ENCODE measurements at regions not wholly inside any gene's neighbourhood (a gene's known extent, or its start where the extent isn't known, plus 50 kb on each side); places are given as distances from the start of the nearest gene placed in this dataset.

DNA sequence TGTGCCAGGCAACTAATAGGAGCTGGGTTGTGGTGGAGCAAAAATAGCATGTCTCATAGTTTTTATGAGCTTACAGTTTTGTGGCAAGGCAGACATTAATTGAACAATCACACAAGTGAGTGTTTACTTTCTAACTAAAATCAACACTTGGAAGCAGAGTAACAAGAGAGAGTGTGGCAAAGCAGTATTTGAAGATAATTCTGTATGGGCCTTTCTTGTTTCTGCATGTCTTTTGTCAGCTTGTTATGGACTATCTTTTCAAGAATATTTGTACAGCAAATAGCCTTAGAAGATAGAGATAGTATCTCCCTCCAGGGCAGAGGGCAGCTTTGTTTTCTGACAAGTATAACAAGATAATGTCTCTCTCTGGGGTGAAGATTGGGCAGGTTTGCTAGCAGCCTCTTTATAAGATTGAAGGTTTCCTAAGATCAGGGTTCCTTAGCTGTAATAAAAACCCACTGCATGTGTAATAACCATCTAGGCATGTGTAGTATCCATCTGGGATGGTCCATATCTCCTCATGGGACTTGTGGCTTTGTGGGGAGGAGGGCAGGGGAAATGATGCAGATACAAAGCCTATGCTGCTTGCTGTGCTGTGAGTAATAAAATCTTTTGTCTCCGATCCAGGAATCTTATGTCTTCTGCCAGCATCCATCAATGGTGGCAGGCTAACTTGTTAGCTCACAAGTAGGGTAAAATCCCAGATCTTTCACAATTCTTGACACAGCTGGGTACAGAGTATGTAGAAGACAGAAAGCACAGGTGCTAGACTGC is 479.9 kb downstream of the KDM4C start:
- H3K4me3 ChIP-seq (ENCODE audit: low read depth, low read length), result no peak overlapping the region
- TF ChIP-seq, protein P1, sequence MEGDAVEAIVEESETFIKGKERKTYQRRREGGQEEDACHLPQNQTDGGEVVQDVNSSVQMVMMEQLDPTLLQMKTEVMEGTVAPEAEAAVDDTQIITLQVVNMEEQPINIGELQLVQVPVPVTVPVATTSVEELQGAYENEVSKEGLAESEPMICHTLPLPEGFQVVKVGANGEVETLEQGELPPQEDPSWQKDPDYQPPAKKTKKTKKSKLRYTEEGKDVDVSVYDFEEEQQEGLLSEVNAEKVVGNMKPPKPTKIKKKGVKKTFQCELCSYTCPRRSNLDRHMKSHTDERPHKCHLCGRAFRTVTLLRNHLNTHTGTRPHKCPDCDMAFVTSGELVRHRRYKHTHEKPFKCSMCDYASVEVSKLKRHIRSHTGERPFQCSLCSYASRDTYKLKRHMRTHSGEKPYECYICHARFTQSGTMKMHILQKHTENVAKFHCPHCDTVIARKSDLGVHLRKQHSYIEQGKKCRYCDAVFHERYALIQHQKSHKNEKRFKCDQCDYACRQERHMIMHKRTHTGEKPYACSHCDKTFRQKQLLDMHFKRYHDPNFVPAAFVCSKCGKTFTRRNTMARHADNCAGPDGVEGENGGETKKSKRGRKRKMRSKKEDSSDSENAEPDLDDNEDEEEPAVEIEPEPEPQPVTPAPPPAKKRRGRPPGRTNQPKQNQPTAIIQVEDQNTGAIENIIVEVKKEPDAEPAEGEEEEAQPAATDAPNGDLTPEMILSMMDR (IDR thresholded peaks at IDR 0.05; ENCODE audit: low read depth, low read length, missing control alignments), result no peak
- DNase-seq (ENCODE audit: low read depth), result no peak

DNA sequence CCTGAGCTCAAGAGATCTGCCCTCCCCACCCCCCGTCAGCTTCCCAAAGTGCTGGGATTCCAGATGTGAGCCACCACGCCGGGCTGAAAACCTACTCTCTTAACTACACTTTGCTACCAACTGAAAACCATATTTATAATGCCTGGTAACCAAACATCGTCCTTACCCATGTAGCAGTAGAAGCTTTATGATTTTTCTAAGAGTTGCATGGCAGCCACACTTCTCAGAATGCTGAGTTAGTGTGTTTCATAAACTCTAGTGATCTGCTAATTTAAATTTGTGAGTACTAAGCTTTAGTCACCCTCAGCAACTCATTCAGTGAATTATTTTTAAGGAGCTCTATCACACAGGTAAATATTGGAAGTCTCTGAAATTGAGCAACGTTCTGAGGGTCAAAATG is 478.4 kb downstream of the KDM4C start:
- TF ChIP-seq, protein P1 (IDR thresholded peaks at IDR 0.05; ENCODE audit: low read depth, low read length, missing control alignments), result no peak
- no peak for DNase-seq (ENCODE audit: low read depth)
- no peak overlapping the region for H3K4me3 ChIP-seq (ENCODE audit: low read depth, low read length)

DNA sequence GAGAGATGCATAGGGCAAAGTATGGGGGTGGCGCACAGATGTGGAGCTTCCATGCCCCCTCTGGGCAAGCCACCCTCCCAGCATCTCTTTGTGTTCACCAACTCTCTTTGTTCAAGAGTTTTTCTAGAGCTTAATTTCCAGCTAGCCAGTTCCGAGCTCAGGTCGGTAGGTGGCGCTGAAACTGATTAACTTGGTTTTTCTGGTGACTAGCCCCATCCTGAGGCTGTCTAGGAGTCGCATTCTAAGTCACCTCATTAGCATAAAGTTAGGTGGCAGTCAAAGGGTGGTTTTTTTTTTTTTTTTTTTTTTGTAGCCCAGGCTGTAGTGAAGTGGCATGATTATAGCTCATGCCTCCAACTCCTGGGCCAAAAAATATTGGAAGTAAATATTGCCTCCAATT is 476.4 kb downstream of the KDM4C start:
- no peak overlapping the region for H3K4me3 ChIP-seq (ENCODE audit: low read depth, low read length)
- TF ChIP-seq, protein P1 (IDR thresholded peaks at IDR 0.05; ENCODE audit: low read depth, low read length, missing control alignments), result peak; percentile 67
- no peak for DNase-seq (ENCODE audit: low read depth)

DNA sequence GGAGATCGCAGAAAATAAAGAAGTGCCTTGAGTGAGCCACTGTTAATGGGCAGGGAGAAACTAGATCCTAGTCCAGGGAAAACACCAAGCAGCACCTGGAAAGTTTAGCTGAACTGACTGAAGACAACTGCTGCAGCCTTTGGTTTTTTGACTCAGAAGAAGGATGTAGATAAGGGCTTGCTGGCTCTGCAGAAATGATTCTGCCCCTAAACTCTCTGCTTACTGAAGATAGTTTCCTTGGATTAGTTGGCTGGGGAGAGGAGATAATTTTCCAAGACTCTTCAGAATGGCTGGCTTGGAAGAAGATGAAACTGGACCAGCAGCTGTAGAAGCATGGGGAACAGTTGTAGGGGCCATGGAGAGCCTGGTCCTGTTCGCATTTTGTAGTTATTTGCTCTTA is 471.8 kb downstream of the KDM4C start:
- DNase-seq (ENCODE audit: low read depth), result no peak
- TF ChIP-seq, protein P1 (IDR thresholded peaks at IDR 0.05; ENCODE audit: low read depth, low read length, missing control alignments), result no peak
- no peak overlapping the region for H3K4me3 ChIP-seq (ENCODE audit: low read depth, low read length)

GRCh38 chr9:7228726-7229125 is 471.0 kb downstream of the KDM4C start:
- no peak overlapping the region for H3K4me3 ChIP-seq (ENCODE audit: low read depth, low read length)
- DNase-seq (ENCODE audit: low read depth), result no peak
- TF ChIP-seq, protein P1 (IDR thresholded peaks at IDR 0.05; ENCODE audit: low read depth, low read length, missing control alignments), result no peak

- TF ChIP-seq, protein P1 (IDR thresholded peaks at IDR 0.05; ENCODE audit: low read depth, low read length, missing control alignments), result no peak
- DNase-seq (ENCODE audit: low read depth), result no peak
- H3K4me3 ChIP-seq (ENCODE audit: low read depth, low read length), result no peak overlapping the region
These were observed 470.2 kb downstream of the KDM4C start for GRCh38 chr9:7227951-7228350.

Data from GM12864 (cell line).